Loucy (cell line): ENCODE measurements at regions not wholly inside any gene's neighbourhood (a gene's known extent, or its start where the extent isn't known, plus 50 kb on each side); places are given as distances from the start of the nearest gene placed in this dataset.

ENCODE experiments used
- EZH2phosphoT487 ChIP-seq: fragments of 200-600 bp; IDR thresholded peaks from 2 replicates; pipeline ENCODE4 v1.6.1; 2018; ENCODE audit warnings: antibody characterized with exemption, mild to moderate bottlenecking, moderate library complexity, borderline replicate concordance
- TF ChIP-seq, protein P1 (sequence below): fragments of 200-600 bp; sonication (generic); conservative IDR thresholded peaks from 2 replicates; pipeline ENCODE4 v1.5.1; 2014; ENCODE audit warnings: mild to moderate bottlenecking, antibody characterized with exemption, low read length

- TF ChIP-seq, protein P1, sequence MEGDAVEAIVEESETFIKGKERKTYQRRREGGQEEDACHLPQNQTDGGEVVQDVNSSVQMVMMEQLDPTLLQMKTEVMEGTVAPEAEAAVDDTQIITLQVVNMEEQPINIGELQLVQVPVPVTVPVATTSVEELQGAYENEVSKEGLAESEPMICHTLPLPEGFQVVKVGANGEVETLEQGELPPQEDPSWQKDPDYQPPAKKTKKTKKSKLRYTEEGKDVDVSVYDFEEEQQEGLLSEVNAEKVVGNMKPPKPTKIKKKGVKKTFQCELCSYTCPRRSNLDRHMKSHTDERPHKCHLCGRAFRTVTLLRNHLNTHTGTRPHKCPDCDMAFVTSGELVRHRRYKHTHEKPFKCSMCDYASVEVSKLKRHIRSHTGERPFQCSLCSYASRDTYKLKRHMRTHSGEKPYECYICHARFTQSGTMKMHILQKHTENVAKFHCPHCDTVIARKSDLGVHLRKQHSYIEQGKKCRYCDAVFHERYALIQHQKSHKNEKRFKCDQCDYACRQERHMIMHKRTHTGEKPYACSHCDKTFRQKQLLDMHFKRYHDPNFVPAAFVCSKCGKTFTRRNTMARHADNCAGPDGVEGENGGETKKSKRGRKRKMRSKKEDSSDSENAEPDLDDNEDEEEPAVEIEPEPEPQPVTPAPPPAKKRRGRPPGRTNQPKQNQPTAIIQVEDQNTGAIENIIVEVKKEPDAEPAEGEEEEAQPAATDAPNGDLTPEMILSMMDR: no peak
- no peak for TF ChIP-seq EZH2phosphoT487
Observed at GRCh38 chr22:25447067-25447685, 117.3 kb upstream of the GRK3 start.
